ENCODE measurements at regions not wholly inside any gene's neighbourhood (a gene's known extent, or its start where the extent isn't known, plus 50 kb on each side); places are given as distances from the start of the nearest gene placed in this dataset.
A peak's percentile ranks its signal among the peaks of the same experiment; 100 is the strongest.

GRCh38 chr20:4073852-4074741 is 58.7 kb upstream of the RNF24 start:
- DNase-seq (no peak), ATAC-seq (no peak)
- Histone ChIP-seq H3K4me3 (no peak overlapping the region), H3K4me1 (peaks cover 0 to 27% (median 7%) of the 10 kb centered on the region in 9 donors), H3K27me3 (no peaks in the 10 kb centered on the region), H3K27ac (peak overlapping the region in 1 of 10 donors; percentile 10), H3K9me3 (peaks cover 0 to 7% (median 0%) of the 10 kb centered on the region in 11 donors), H3K36me3 (no peaks in the 10 kb centered on the region)
- intact Hi-C loops (cut with DNase I): loop anchor here in 9 of 10 donors (5.0 to 10.0 kb wide), 7 partner anchors 57 to 209 kb away; partner anchors contain the start of genes PANK2 (in 3 of the 9) and RNF24 (in 2 of the 9)
- WGBS, 2 donors: 80 to 83% methylated on average over 6 of the region's 6 CpGs
- TF ChIP-seq CTCF (IDR thresholded peaks at IDR 0.05): no peak

- no peaks in the 10 kb centered on the region for H3K27me3 ChIP-seq
- H3K4me3 ChIP-seq: no peak overlapping the region
- peaks cover 0 to 7% (median 0%) of the 10 kb centered on the region in 11 donors for H3K9me3 ChIP-seq
- H3K36me3 ChIP-seq: no peaks in the 10 kb centered on the region
- ATAC-seq: no peak
- DNase-seq: no peak
- WGBS, 2 donors: 79 to 84% methylated on average over 5 of the region's 5 CpGs
- TF ChIP-seq CTCF (IDR thresholded peaks at IDR 0.05): no peak
- H3K4me1 ChIP-seq: peaks cover 0 to 53% (median 7%) of the 10 kb centered on the region in 9 donors
- intact Hi-C loops (cut with DNase I): loop anchor here (2.0 to 10.0 kb wide), 8 partner anchors 54 to 206 kb away; partner anchors contain the start of genes PANK2 (in 3 of the 10) and RNF24 (in 3 of the 10)
- peak overlapping the region in 2 of 10 donors; percentile 8 to 45 for H3K27ac ChIP-seq
These were observed 55.9 kb upstream of the RNF24 start for GRCh38 chr20:4071178-4071693.

GRCh38 chr20:4070323-4071177 is 55.2 kb upstream of the RNF24 start:
- no peaks in the 10 kb centered on the region for H3K36me3 ChIP-seq
- H3K27me3 ChIP-seq: no peaks in the 10 kb centered on the region
- H3K9me3 ChIP-seq: peaks cover 0 to 7% (median 0%) of the 10 kb centered on the region in 11 donors
- no peak for TF ChIP-seq CTCF (IDR thresholded peaks at IDR 0.05)
- ATAC-seq (no peak), DNase-seq (no peak)
- peaks cover 0 to 60% (median 13%) of the 10 kb centered on the region in 9 donors for H3K4me1 ChIP-seq
- H3K4me3 ChIP-seq: no peak overlapping the region
- WGBS, 2 donors: 74 to 76% methylated on average over 3 of the region's 3 CpGs
- intact Hi-C loops (cut with DNase I): loop anchor here (2.0 to 10.0 kb wide), 8 partner anchors 53 to 206 kb away; partner anchors contain the start of genes PANK2 (in 3 of the 10) and RNF24 (in 3 of the 10)
- peak overlapping the region in 3 of 10 donors; percentile 4 to 45 (median 28) for H3K27ac ChIP-seq

Data from heart right ventricle (tissue), 16 donors.